H9 (cell line): ENCODE measurements at regions not wholly inside any gene's neighbourhood (a gene's known extent, or its start where the extent isn't known, plus 50 kb on each side); places are given as distances from the start of the nearest gene placed in this dataset.

Source experiments
- DNase-seq: peaks from one replicate; pipeline ENCODE4 v3.0.0-alpha.2; 2017
- H2AFZ ChIP-seq: one replicate; pipeline ENCODE4 v1.6.1; 2013; ENCODE audit warnings: mild to moderate bottlenecking, low read length, control low read depth, moderate library complexity
- H2AK5ac ChIP-seq: 2 replicates; pipeline ENCODE4 v1.6.1; 2013; ENCODE audit warnings: low read length, control low read depth, mixed read lengths; ENCODE audit not compliant: insufficient read length
- H2BK120ac ChIP-seq: one replicate; pipeline ENCODE4 v1.6.1; 2013; ENCODE audit warnings: low read depth, mild to moderate bottlenecking, low read length, control low read depth, inconsistent platforms; ENCODE audit not compliant: poor library complexity, severe bottlenecking
- H2BK12ac ChIP-seq: 2 replicates; pipeline ENCODE4 v1.6.1; 2013; ENCODE audit warnings: low read length, control low read depth, mixed read lengths, low read depth; ENCODE audit not compliant: insufficient read length
- H2BK15ac ChIP-seq: 2 replicates; pipeline ENCODE4 v1.6.1; 2013; ENCODE audit warnings: low read depth, low read length, control low read depth
- H2BK20ac ChIP-seq: one replicate; pipeline ENCODE4 v1.6.1; 2013; ENCODE audit warnings: low read depth, mild to moderate bottlenecking, low read length, control low read depth, inconsistent platforms; ENCODE audit not compliant: poor library complexity, severe bottlenecking
- H2BK5ac ChIP-seq: 2 replicates; pipeline ENCODE4 v1.6.1; 2013; ENCODE audit warnings: low read length, control low read depth, mixed read lengths; ENCODE audit not compliant: insufficient read length
- H3K14ac ChIP-seq: 2 replicates; pipeline ENCODE4 v1.6.1; 2013; ENCODE audit warnings: low read length, control low read depth; ENCODE audit not compliant: insufficient read depth
- H3K18ac ChIP-seq: 2 replicates; pipeline ENCODE4 v1.6.1; 2013; ENCODE audit warnings: low read depth, mild to moderate bottlenecking, mixed read lengths, low read length, control low read depth; ENCODE audit not compliant: insufficient read length
- H3K23ac ChIP-seq: 2 replicates; pipeline ENCODE4 v1.6.1; 2013; ENCODE audit warnings: low read length, control low read depth, mixed read lengths, low read depth; ENCODE audit not compliant: insufficient read length
- H3K23me2 ChIP-seq: 2 replicates; pipeline ENCODE4 v1.6.1; 2013; ENCODE audit warnings: low read depth, mild to moderate bottlenecking, mixed read lengths, low read length, control low read depth; ENCODE audit not compliant: insufficient read length, poor library complexity, severe bottlenecking
- H3K27ac ChIP-seq: 2 replicates; pipeline ENCODE4 v1.5.1; 2013; ENCODE audit warnings: low read length, control low read depth, mixed read lengths, low read depth; ENCODE audit not compliant: insufficient read length
- H3K27me3 ChIP-seq: 2 replicates; pipeline ENCODE4 v1.6.1; 2013; ENCODE audit warnings: low read length, control low read depth, inconsistent platforms; ENCODE audit not compliant: insufficient read depth
- H3K4ac ChIP-seq: 2 replicates; pipeline ENCODE4 v1.6.1; 2013; ENCODE audit warnings: low read depth, mild to moderate bottlenecking, control low read depth, inconsistent platforms, low read length, moderate library complexity
- H3K4me1 ChIP-seq: 2 replicates; pipeline ENCODE4 v1.6.1; 2013; ENCODE audit warnings: low read length, control low read depth, inconsistent platforms; ENCODE audit not compliant: insufficient read depth
- H3K4me2 ChIP-seq: 2 replicates; pipeline ENCODE4 v1.6.1; 2013; ENCODE audit warnings: low read length, control low read depth, mixed read lengths; ENCODE audit not compliant: insufficient read length, insufficient read depth
- H3K56ac ChIP-seq: 2 replicates; pipeline ENCODE4 v1.6.1; 2013; ENCODE audit warnings: low read depth, mild to moderate bottlenecking, mixed read lengths, low read length, control low read depth; ENCODE audit not compliant: insufficient read length
- H3K79me1 ChIP-seq: 2 replicates; pipeline ENCODE4 v1.6.1; 2013; ENCODE audit warnings: low read depth, mild to moderate bottlenecking, moderate library complexity, low read length, control low read depth, inconsistent platforms; ENCODE audit not compliant: insufficient read depth, poor library complexity, severe bottlenecking
- H3K79me2 ChIP-seq: 2 replicates; pipeline ENCODE4 v1.6.1; 2013; ENCODE audit warnings: low read length, control low read depth, inconsistent platforms; ENCODE audit not compliant: insufficient read depth
- H3K9ac ChIP-seq: 2 replicates; pipeline ENCODE4 v1.6.1; 2013; ENCODE audit warnings: low read length, control low read depth, mixed read lengths; ENCODE audit not compliant: insufficient read length; ENCODE audit errors: extremely low read depth
- H3K9me3 ChIP-seq: one replicate; pipeline ENCODE4 v1.6.1; 2013; ENCODE audit warnings: low read depth, low read length, inconsistent platforms; ENCODE audit not compliant: control insufficient read depth
- H3T11ph ChIP-seq: one replicate; pipeline ENCODE4 v1.6.1; 2013; ENCODE audit warnings: mild to moderate bottlenecking, low read length, control low read depth, inconsistent platforms
- H4K20me1 ChIP-seq: one replicate; pipeline ENCODE4 v1.6.1; 2013; ENCODE audit not compliant: control insufficient read depth, insufficient read length, insufficient read depth
- H4K5ac ChIP-seq: 2 replicates; pipeline ENCODE4 v1.6.1; 2013; ENCODE audit warnings: low read depth, mild to moderate bottlenecking, mixed read lengths, low read length, control low read depth; ENCODE audit not compliant: insufficient read length
- H4K8ac ChIP-seq: replicated peaks from 2 replicates; pipeline ENCODE4 v1.6.1; 2013; ENCODE audit warnings: low read length, control low read depth, mixed read lengths, low read depth; ENCODE audit not compliant: insufficient read length
- H4K91ac ChIP-seq: 2 replicates; pipeline ENCODE4 v1.6.1; 2013; ENCODE audit warnings: low read depth, mild to moderate bottlenecking, moderate library complexity, mixed read lengths, low read length, control low read depth; ENCODE audit not compliant: insufficient read length
- H3K27ac Mint-ChIP-seq, 3 experiments: 2 replicates in 2 of 3; 3 replicates in 1 of 3; pipeline ENCODE4 v1.8.0; 2020 to 2021; ENCODE audit warnings: mixed read lengths in 3 of 3, mild to moderate bottlenecking in 1 of 3, moderate library complexity in 1 of 3
- H3K27me3 Mint-ChIP-seq: 2 replicates; pipeline ENCODE4 v1.8.0; 2021; ENCODE audit warnings: low read depth, mild to moderate bottlenecking, moderate library complexity, mixed read lengths
- H3K36me3 Mint-ChIP-seq, 3 experiments: 2 replicates in 2 of 3; 3 replicates in 1 of 3; pipeline ENCODE4 v1.8.0; 2020 to 2021; ENCODE audit warnings: low read depth in 3 of 3, mixed read lengths in 3 of 3; ENCODE audit not compliant: insufficient read depth in 1 of 3
- H3K4me1 Mint-ChIP-seq, 2 experiments: 2 replicates each; pipeline ENCODE4 v1.8.0; 2020; ENCODE audit warnings: mixed read lengths in 2 of 2
- H3K4me3 Mint-ChIP-seq, 2 experiments: 2 replicates in 1 of 2; 3 replicates in 1 of 2; pipeline ENCODE4 v1.8.0; 2020 to 2021; ENCODE audit warnings: mild to moderate bottlenecking in 2 of 2, mixed read lengths in 2 of 2, moderate library complexity in 1 of 2
- H3K9me3 Mint-ChIP-seq, 2 experiments: 2 replicates in 1 of 2; 3 replicates in 1 of 2; pipeline ENCODE4 v1.8.0; 2020; ENCODE audit warnings: mild to moderate bottlenecking in 2 of 2, mixed read lengths in 2 of 2, moderate library complexity in 1 of 2
- CTCF ChIP-seq: fragments of 200-600 bp; sonication (generic); conservative IDR thresholded peaks from 3 replicates; pipeline ENCODE4 v1.8.0; 2021; ENCODE audit warnings: antibody characterized with exemption, mild to moderate bottlenecking
- WGBS: extraction: QIAGEN DNeasy Blood & Tissue Kit; methylation state at CpG from one replicate; pipeline ENCODE4 v1.1.7; 2013; ENCODE audit warnings: missing lambda C conversion rate, low lambda C conversion rate, mixed read lengths; ENCODE audit not compliant: insufficient read length; ENCODE audit errors: extremely low coverage; 5-methylcytosine and 5-hydroxymethylcytosine counted together

GRCh38 chr2:36267194-36267593, 88.4 kb upstream of the CRIM1 start:
- no peak overlapping the region for H3K4me3 Mint-ChIP-seq
- no peak overlapping the region for H3K4ac ChIP-seq

More at GRCh38 chr2:36267194-36267593, 88.4 kb upstream of the CRIM1 start:
- no peak overlapping the region for H2AK5ac ChIP-seq
- DNase-seq, result no peak
- Mint-ChIP-seq H3K27me3 (peaks cover 17% of the 10 kb centered on the region), H3K4me1 (peaks cover 35 to 41% of the 10 kb centered on the region in 2 experiments), H3K9me3 (peaks cover 5 to 18% of the 10 kb centered on the region in 2 experiments), H3K27ac (no peak overlapping the region), H3K36me3 (peaks cover 5 to 9% (median 8%) of the 10 kb centered on the region in 3 experiments)
- no peak overlapping the region for H2BK5ac ChIP-seq
- H3K56ac ChIP-seq, result no peak overlapping the region
- no peaks in the 10 kb centered on the region for H3K27me3 ChIP-seq
- H4K91ac ChIP-seq, result no peak overlapping the region
- no peaks in the 10 kb centered on the region for H3K9me3 ChIP-seq
- no peak overlapping the region for H3K27ac ChIP-seq
- no peak overlapping the region for H2BK12ac ChIP-seq
- H3K79me1 ChIP-seq, result no peaks in the 10 kb centered on the region
- no peaks in the 10 kb centered on the region for H3K23me2 ChIP-seq
- no peak overlapping the region for H2BK15ac ChIP-seq
- no peak overlapping the region for H3K18ac ChIP-seq
- no peak for TF ChIP-seq CTCF
- peaks cover 8% of the 10 kb centered on the region; the same call in 1 of the 2 replicates for H3K4me1 ChIP-seq
- H2AFZ ChIP-seq, result no peak overlapping the region
- H3T11ph ChIP-seq, result no peak overlapping the region
- H3K23ac ChIP-seq, result no peak overlapping the region
- no CpG with 5 or more reads among the region's 1 CpG for WGBS
- no peak overlapping the region for H3K4me2 ChIP-seq
- H4K20me1 ChIP-seq, result no peaks in the 10 kb centered on the region
- H2BK20ac ChIP-seq, result no peak overlapping the region
- no peak overlapping the region for H3K14ac ChIP-seq
- no peak overlapping the region for H2BK120ac ChIP-seq
- no peaks in the 10 kb centered on the region for H3K79me2 ChIP-seq
- no peak overlapping the region for H3K9ac ChIP-seq
- no peak overlapping the region for H4K8ac ChIP-seq
- no peak overlapping the region for H4K5ac ChIP-seq
